AG04450 (cell line): ENCODE measurements at regions not wholly inside any gene's neighbourhood (a gene's known extent, or its start where the extent isn't known, plus 50 kb on each side); places are given as distances from the start of the nearest gene placed in this dataset.
"Not testable (repeated sequence)": the region's sequence is repeated elsewhere in the genome, so short reads cannot be mapped to it uniquely, and the experiment has no call there.

Experiments
- CTCF ChIA-PET: fragments of 300-600, 350-600 bp; formaldehyde crosslinking; extraction: SDS; loops from one replicate; lab custom pipeline; 2022; ENCODE audit warnings: antibody characterized with exemption, inconsistent platforms; lab: Charles Lee
- POLR2A ChIA-PET: fragments of 350-600 bp; formaldehyde crosslinking; extraction: SDS; loops from one replicate; lab custom pipeline; 2021; ENCODE audit warnings: antibody characterized with exemption, inconsistent platforms; lab: Yijun Ruan, JAX
- DNase-seq: peaks from one replicate; pipeline ENCODE4 v3.0.0-alpha.2; 2011; ENCODE audit warnings: low read depth, low spot score
- H3K27ac ChIP-seq: one replicate; pipeline ENCODE4 v1.5.1; 2012; ENCODE audit warnings: low read depth, low read length, control low read depth
- H3K27me3 ChIP-seq: one replicate; pipeline ENCODE4 v1.6.0; 2012; ENCODE audit warnings: low read length; ENCODE audit not compliant: control insufficient read depth, insufficient read depth
- H3K4me3 ChIP-seq: 2 replicates; pipeline ENCODE4 v1.5.1; 2011; ENCODE audit warnings: mild to moderate bottlenecking, low read depth, low read length, control low read depth
- H3K9me3 ChIP-seq: 2 replicates; pipeline ENCODE4 v1.5.1; 2012; ENCODE audit warnings: low read length; ENCODE audit not compliant: control insufficient read depth, insufficient read depth
- TF ChIP-seq, protein P1 (sequence below): IDR thresholded peaks from 2 replicates; pipeline ENCODE4 v1.5.1; 2011; ENCODE audit warnings: low read depth, low read length, control low read depth, inconsistent platforms

- CTCF ChIA-PET: interaction anchor here (1.0 to 1.1 kb wide), 2 partner anchors 9 to 149 kb away, joined by 3 read pairs; no protein-coding TSS in a partner anchor
Observed at GRCh38 chr4:89491761-89492160, 184.2 kb upstream of the GPRIN3 start.

DNA sequence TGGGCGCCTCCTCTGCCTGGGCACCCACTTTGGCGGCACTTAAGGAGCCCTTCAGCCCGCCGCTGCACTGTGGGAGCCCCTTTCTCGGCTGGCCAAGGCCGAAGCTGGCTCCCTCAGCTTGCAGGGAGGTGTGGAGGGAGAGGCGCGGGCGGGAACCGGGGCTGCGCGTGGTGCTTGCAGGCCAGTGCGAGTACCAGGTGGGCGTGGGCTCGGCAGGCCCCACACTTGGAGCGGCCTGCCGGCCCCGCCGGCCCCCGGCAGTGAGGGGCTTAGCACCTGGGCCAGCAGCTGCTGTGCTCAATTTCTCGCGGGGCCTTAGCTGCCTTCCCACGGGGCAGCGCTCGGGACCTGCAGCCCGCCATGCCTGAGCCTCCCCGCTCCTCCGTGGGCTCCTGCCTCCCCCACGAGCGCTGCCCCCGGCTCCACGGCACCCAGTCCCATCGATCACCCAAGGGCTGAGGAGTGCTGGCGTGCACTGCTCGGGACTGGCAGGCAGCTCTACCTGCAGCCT lies 182.4 kb upstream of the GPRIN3 start:
- H3K27ac ChIP-seq, POLR2A ChIA-PET, CTCF ChIA-PET, DNase-seq, H3K9me3 ChIP-seq, H3K4me3 ChIP-seq, H3K27me3 ChIP-seq: not testable (repeated sequence)

More at GRCh38 chr4:89491761-89492160, 184.2 kb upstream of the GPRIN3 start:
- POLR2A ChIA-PET: no interaction called here
- Histone ChIP-seq H3K9me3 (peaks cover 6% of the 10 kb centered on the region; the same call in 1 of the 2 replicates), H3K4me3 (no peak overlapping the region), H3K27ac (no peak overlapping the region), H3K27me3 (no peaks in the 10 kb centered on the region)
- TF ChIP-seq, protein P1, sequence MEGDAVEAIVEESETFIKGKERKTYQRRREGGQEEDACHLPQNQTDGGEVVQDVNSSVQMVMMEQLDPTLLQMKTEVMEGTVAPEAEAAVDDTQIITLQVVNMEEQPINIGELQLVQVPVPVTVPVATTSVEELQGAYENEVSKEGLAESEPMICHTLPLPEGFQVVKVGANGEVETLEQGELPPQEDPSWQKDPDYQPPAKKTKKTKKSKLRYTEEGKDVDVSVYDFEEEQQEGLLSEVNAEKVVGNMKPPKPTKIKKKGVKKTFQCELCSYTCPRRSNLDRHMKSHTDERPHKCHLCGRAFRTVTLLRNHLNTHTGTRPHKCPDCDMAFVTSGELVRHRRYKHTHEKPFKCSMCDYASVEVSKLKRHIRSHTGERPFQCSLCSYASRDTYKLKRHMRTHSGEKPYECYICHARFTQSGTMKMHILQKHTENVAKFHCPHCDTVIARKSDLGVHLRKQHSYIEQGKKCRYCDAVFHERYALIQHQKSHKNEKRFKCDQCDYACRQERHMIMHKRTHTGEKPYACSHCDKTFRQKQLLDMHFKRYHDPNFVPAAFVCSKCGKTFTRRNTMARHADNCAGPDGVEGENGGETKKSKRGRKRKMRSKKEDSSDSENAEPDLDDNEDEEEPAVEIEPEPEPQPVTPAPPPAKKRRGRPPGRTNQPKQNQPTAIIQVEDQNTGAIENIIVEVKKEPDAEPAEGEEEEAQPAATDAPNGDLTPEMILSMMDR: no peak
- no peak for DNase-seq

DNA sequence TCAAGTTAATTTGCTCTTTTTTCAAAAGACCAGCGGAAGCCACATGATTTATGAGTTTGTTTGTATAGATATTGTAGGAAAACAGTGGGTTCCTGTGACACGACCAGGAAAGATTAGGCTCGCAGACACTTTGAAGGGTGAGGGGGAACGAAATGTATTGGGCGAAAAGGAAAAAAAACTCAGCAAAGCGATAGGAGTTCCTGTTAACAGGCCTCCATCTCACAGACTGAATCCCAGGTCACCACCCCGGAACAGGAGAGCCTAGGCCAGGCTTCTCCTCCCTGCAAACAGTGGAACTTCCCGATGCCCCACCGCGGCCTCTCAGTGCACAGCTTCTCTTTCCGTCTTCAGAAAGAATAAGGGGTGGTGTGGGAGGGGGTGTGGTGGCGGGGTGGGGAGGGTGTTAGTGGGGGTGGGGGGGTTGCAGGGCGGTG lies 181.8 kb upstream of the GPRIN3 start:
- Histone ChIP-seq H3K27me3 (no peaks in the 10 kb centered on the region), H3K27ac (no peak overlapping the region), H3K4me3 (no peak overlapping the region), H3K9me3 (peaks cover 6% of the 10 kb centered on the region; the same call in 1 of the 2 replicates)
- TF ChIP-seq, protein P1: no peak
- no peak for DNase-seq
- CTCF ChIA-PET: interaction anchor here (0.9 kb wide), 1 partner anchor 16 kb away, joined by 3 read pairs; no protein-coding TSS in a partner anchor
- POLR2A ChIA-PET: no interaction called here

GRCh38 chr4:89488736-89489135 lies 181.1 kb upstream of the GPRIN3 start:
- no peak overlapping the region for H3K4me3 ChIP-seq
- peaks cover 6% of the 10 kb centered on the region; the same call in 1 of the 2 replicates for H3K9me3 ChIP-seq
- TF ChIP-seq, protein P1: no peak
- DNase-seq: no peak
- ChIA-PET POLR2A (no interaction called here), CTCF (interaction anchor here (0.9 to 4.1 kb wide), 2 partner anchors 15 to 170 kb away, joined by 3 to 22 read pairs; no protein-coding TSS in a partner anchor)
- no peaks in the 10 kb centered on the region for H3K27me3 ChIP-seq
- H3K27ac ChIP-seq: no peak overlapping the region

GRCh38 chr4:89486673-89487072 lies 179.1 kb upstream of the GPRIN3 start:
- DNase-seq: no peak
- Histone ChIP-seq H3K9me3 (peaks cover 6% of the 10 kb centered on the region; the same call in 1 of the 2 replicates), H3K27ac (no peak overlapping the region), H3K4me3 (no peak overlapping the region), H3K27me3 (no peaks in the 10 kb centered on the region)
- ChIA-PET CTCF (interaction anchor here (0.9 to 4.1 kb wide), 14 partner anchors 15 to 417 kb away, joined by 3 to 72 read pairs (median 8); no protein-coding TSS in a partner anchor), POLR2A (no interaction called here)
- TF ChIP-seq, protein P1: no peak
